ENCODE measurements at regions not wholly inside any gene's neighbourhood (a gene's known extent, or its start where the extent isn't known, plus 50 kb on each side); places are given as distances from the start of the nearest gene placed in this dataset.
"Not testable (repeated sequence)": the region's sequence is repeated elsewhere in the genome, so short reads cannot be mapped to it uniquely, and the experiment has no call there.

GRCh38 chr5:29169886-29170285 is 2023.6 kb upstream of the CDH6 start:
- in situ Hi-C loops (cut with HindIII; ENCODE audit: low sequenced_read_pairs): no loop called here

GRCh38 chr5:29162297-29162696 is 2031.2 kb upstream of the CDH6 start:
- DNase-seq (ENCODE audit: low spot score): no peak
- in situ Hi-C loops (cut with HindIII; ENCODE audit: low sequenced_read_pairs): no loop called here

More at GRCh38 chr5:29169886-29170285, 2023.6 kb upstream of the CDH6 start:
- DNase-seq (ENCODE audit: low spot score): no peak

GRCh38 chr5:29161399-29162291 is 2031.8 kb upstream of the CDH6 start:
- no peak for DNase-seq (ENCODE audit: low spot score)
- in situ Hi-C loops (cut with HindIII; ENCODE audit: low sequenced_read_pairs): no loop called here

GRCh38 chr5:29157975-29158374 is 2035.5 kb upstream of the CDH6 start:
- DNase-seq (ENCODE audit: low spot score): no peak
- in situ Hi-C loops (cut with HindIII; ENCODE audit: low sequenced_read_pairs): no loop called here

GRCh38 chr5:29150840-29151239 is 2042.6 kb upstream of the CDH6 start:
- DNase-seq (ENCODE audit: low spot score): no peak
- in situ Hi-C loops (cut with HindIII; ENCODE audit: low sequenced_read_pairs): no loop called here

GRCh38 chr5:29148581-29148980 is 2044.9 kb upstream of the CDH6 start:
- in situ Hi-C loops (cut with HindIII; ENCODE audit: low sequenced_read_pairs): no loop called here
- DNase-seq (ENCODE audit: low spot score): no peak

GRCh38 chr5:29148073-29148472 is 2045.4 kb upstream of the CDH6 start:
- in situ Hi-C loops (cut with HindIII; ENCODE audit: low sequenced_read_pairs): no loop called here
- DNase-seq (ENCODE audit: low spot score): no peak

GRCh38 chr5:29143266-29143665 is 2050.2 kb upstream of the CDH6 start:
- in situ Hi-C loops (cut with HindIII; ENCODE audit: low sequenced_read_pairs): no loop called here
- DNase-seq (ENCODE audit: low spot score): no peak

- no peak for DNase-seq (ENCODE audit: low spot score)
- in situ Hi-C loops (cut with HindIII; ENCODE audit: low sequenced_read_pairs): no loop called here
Observed at GRCh38 chr5:29134418-29134817, 2059.1 kb upstream of the CDH6 start.

- DNase-seq (ENCODE audit: low spot score): no peak
- in situ Hi-C loops (cut with HindIII; ENCODE audit: low sequenced_read_pairs): no loop called here
Observed at GRCh38 chr5:29131285-29131684, 2062.2 kb upstream of the CDH6 start.

GRCh38 chr5:29130786-29131185 is 2062.7 kb upstream of the CDH6 start:
- no peak for DNase-seq (ENCODE audit: low spot score)
- in situ Hi-C loops (cut with HindIII; ENCODE audit: low sequenced_read_pairs): no loop called here

GRCh38 chr5:29127524-29128156 is 2065.8 kb upstream of the CDH6 start:
- in situ Hi-C loops (cut with HindIII; ENCODE audit: low sequenced_read_pairs); DNase-seq (ENCODE audit: low spot score): not testable (repeated sequence)

GRCh38 chr5:29126462-29126861 is 2067.0 kb upstream of the CDH6 start:
- in situ Hi-C loops (cut with HindIII; ENCODE audit: low sequenced_read_pairs); DNase-seq (ENCODE audit: low spot score): not testable (repeated sequence)

GRCh38 chr5:29122306-29122705 is 2071.2 kb upstream of the CDH6 start:
- in situ Hi-C loops (cut with HindIII; ENCODE audit: low sequenced_read_pairs): no loop called here
- no peak for DNase-seq (ENCODE audit: low spot score)

- no peak for DNase-seq (ENCODE audit: low spot score)
- in situ Hi-C loops (cut with HindIII; ENCODE audit: low sequenced_read_pairs): no loop called here
Observed at GRCh38 chr5:29114331-29114768, 2076.0 kb upstream of the CDH9 start.

- in situ Hi-C loops (cut with HindIII; ENCODE audit: low sequenced_read_pairs): no loop called here
- DNase-seq (ENCODE audit: low spot score): no peak
Observed at GRCh38 chr5:29113516-29113915, 2075.1 kb upstream of the CDH9 start.

GRCh38 chr5:29099585-29099984 is 2061.2 kb upstream of the CDH9 start:
- DNase-seq (ENCODE audit: low spot score): no peak
- in situ Hi-C loops (cut with HindIII; ENCODE audit: low sequenced_read_pairs): no loop called here

GRCh38 chr5:29089591-29090130 is 2051.3 kb upstream of the CDH9 start:
- DNase-seq (ENCODE audit: low spot score): no peak
- in situ Hi-C loops (cut with HindIII; ENCODE audit: low sequenced_read_pairs): no loop called here

GRCh38 chr5:29085142-29085541 is 2046.8 kb upstream of the CDH9 start:
- DNase-seq (ENCODE audit: low spot score): no peak
- in situ Hi-C loops (cut with HindIII; ENCODE audit: low sequenced_read_pairs): no loop called here

- in situ Hi-C loops (cut with HindIII; ENCODE audit: low sequenced_read_pairs): no loop called here
- DNase-seq (ENCODE audit: low spot score): no peak
Observed at GRCh38 chr5:29079771-29080170, 2041.4 kb upstream of the CDH9 start.

Data from G401 (cell line).